A549 (cell line): ENCODE measurements at regions not wholly inside any gene's neighbourhood (a gene's known extent, or its start where the extent isn't known, plus 50 kb on each side); places are given as distances from the start of the nearest gene placed in this dataset.

ENCODE experiments used
- BHLHE40 ChIP-seq: IDR thresholded peaks from 2 replicates; pipeline ENCODE4 v1.6.1; 2012; ENCODE audit warnings: low read depth, low read length, inconsistent platforms
- CTCF ChIP-seq: fragments of >200 bp; sonication (Bioruptor Twin); formaldehyde crosslinking; IDR thresholded peaks from 3 replicates; pipeline ENCODE4 v1.5.1; 2016
- FOSL2 ChIP-seq, 2 experiments: fragments of 450-650 bp in 1 of 2; fragments of >200 bp in 1 of 2; sonication (Bioruptor Twin) in 1 of 2; formaldehyde crosslinking; IDR thresholded peaks; 2 replicates each; pipeline versions ENCODE4 v1.5.0 to v1.6.1; 2016 to 2020; ENCODE audit warnings: mild to moderate bottlenecking in 1 of 2, moderate library complexity in 1 of 2
- HEYL ChIP-seq: fragments of 250-450 bp; sonication (Bioruptor Pico); IDR thresholded peaks from 2 replicates; pipeline ENCODE4 v1.8.0; 2021; ENCODE audit warnings: mild to moderate bottlenecking, moderate library complexity
- NFE2L2 ChIP-seq: fragments of 150-350 bp; conservative IDR thresholded peaks from 2 replicates; pipeline ENCODE4 v1.6.1; 2014; ENCODE audit warnings: low read length
- POLR2A ChIP-seq: IDR thresholded peaks from 2 replicates; pipeline ENCODE4 v1.6.1; 2012; ENCODE audit warnings: mild to moderate bottlenecking, low read length
- RAD21 ChIP-seq, 2 experiments: fragments of >200 bp in 1 of 2; sonication (Bioruptor Twin) in 1 of 2; formaldehyde crosslinking in 1 of 2; IDR thresholded peaks in 1 of 2; conservative IDR thresholded peaks in 1 of 2; 2 replicates in 1 of 2; 3 replicates in 1 of 2; pipeline ENCODE4 v1.6.1; 2012 to 2018; ENCODE audit warnings: inconsistent platforms in 1 of 2
- REST ChIP-seq: fragments of 200-600 bp; sonication (generic); IDR thresholded peaks from 2 replicates; pipeline ENCODE4 v1.6.1; 2016; ENCODE audit warnings: antibody characterized with exemption, mild to moderate bottlenecking, moderate library complexity
- RNF2 ChIP-seq: fragments of 200-600 bp; sonication (generic); IDR thresholded peaks from 2 replicates; pipeline ENCODE4 v1.6.1; 2016; ENCODE audit warnings: low read depth, mild to moderate bottlenecking, antibody characterized with exemption, moderate library complexity, borderline replicate concordance
- SREBF2 ChIP-seq: fragments of 450-650 bp; IDR thresholded peaks from 2 replicates; pipeline ENCODE4 v1.6.1; 2014; ENCODE audit warnings: mild to moderate bottlenecking, moderate library complexity
- TP53 ChIP-seq: fragments of 250-450 bp; sonication (Bioruptor Pico); IDR thresholded peaks from 2 replicates; pipeline ENCODE4 v1.5.0; 2021; ENCODE audit warnings: mild to moderate bottlenecking, moderate library complexity
- ZC3H11A ChIP-seq: fragments of 450-650 bp; IDR thresholded peaks from 2 replicates; pipeline ENCODE4 v1.6.1; 2014; ENCODE audit warnings: antibody characterized with exemption, mild to moderate bottlenecking

- TF ChIP-seq CTCF (no peak), RAD21 (conservative IDR thresholded peaks at IDR 0.05 in 1 of 2, IDR thresholded peaks at IDR 0.05 in 1 of 2) (no peak), POLR2A (no peak), ZC3H11A (no peak), RNF2 (no peak), REST (no peak), FOSL2 (IDR thresholded peaks at IDR 0.05) (no peak), FOSL2 (CRISPR knock-in tag; IDR thresholded peaks at IDR 0.05) (no peak), NFE2L2 (no peak), BHLHE40 (no peak), HEYL (CRISPR knock-in tag) (no peak), SREBF2 (no peak), TP53 (CRISPR knock-in tag) (no peak)
These were observed 446.9 kb upstream of the GRIN3A start for GRCh38 chr9:102185371-102185770.
